ENCODE measurements at regions not wholly inside any gene's neighbourhood (a gene's known extent, or its start where the extent isn't known, plus 50 kb on each side); places are given as distances from the start of the nearest gene placed in this dataset.

- Histone ChIP-seq H3K4me2 (ENCODE audit: insufficient read depth, low read length, poor library complexity, severe bottlenecking) (no peak overlapping the region), H2BK5ac (ENCODE audit: low read length) (no peak overlapping the region), H3K36me3 (replicated peaks in 1 of 2; ENCODE audit: control insufficient read depth in 2 of 2, insufficient read depth in 2 of 2, low read length in 2 of 2) (no peaks in the 10 kb centered on the region), H2BK12ac (ENCODE audit: low read length) (no peak overlapping the region), H3K4ac (ENCODE audit: low read length) (no peak overlapping the region), H4K8ac (ENCODE audit: low read depth, low read length) (no peak overlapping the region), H2AK5ac (ENCODE audit: low read depth, low read length) (no peak overlapping the region), H2AFZ (ENCODE audit: low read length) (no peak overlapping the region), H2BK120ac (ENCODE audit: low read depth, low read length) (no peak overlapping the region), H3K18ac (ENCODE audit: low read length) (no peak overlapping the region), H3K23ac (ENCODE audit: low read depth, low read length, poor library complexity) (no peak overlapping the region), H3K9ac (ENCODE audit: low read depth, low read length, poor library complexity) (no peak overlapping the region), H3K4me1 (ENCODE audit: control insufficient read depth in 2 of 2, insufficient read depth in 1 of 2, low read depth in 1 of 2, low read length in 2 of 2) (no peaks in the 10 kb centered on the region), H3K4me3 (ENCODE audit: low read length in 2 of 2) (no peak overlapping the region), H3K14ac (ENCODE audit: low read length) (no peak overlapping the region), H4K91ac (ENCODE audit: low read depth, low read length, poor library complexity) (no peak overlapping the region), H3K27me3 (ENCODE audit: control insufficient read depth in 3 of 3, insufficient read depth in 3 of 3, low read depth in 1 of 3, low read length in 3 of 3) (no peaks in the 10 kb centered on the region), H2BK15ac (ENCODE audit: low read length) (no peak overlapping the region), H3K79me1 (ENCODE audit: low read depth, low read length) (peaks cover 1% of the 10 kb centered on the region), H3K9me3 (replicated peaks in 1 of 2; ENCODE audit: control insufficient read depth in 2 of 2, insufficient read depth in 1 of 2, low read depth in 1 of 2, low read length in 2 of 2) (peaks cover 0 to 3% of the 10 kb centered on the region in 2 donors), H3K27ac (replicated peaks; ENCODE audit: low read length) (no peak overlapping the region)
- DNase-seq (ENCODE audit: low spot score) = no peak
- no CpG with 5 or more reads among the region's 1 CpG for WGBS, 2 donors (ENCODE audit: extremely low coverage in 2 of 2, insufficient read length in 2 of 2, insufficient replicate concordance in 1 of 2)
These were observed 653.2 kb downstream of the DCDC2C start for GRCh38 chr2:4356541-4356940.

GRCh38 chr2:4357121-4357520, 653.7 kb downstream of the DCDC2C start:
- H4K91ac ChIP-seq (ENCODE audit: low read depth, low read length, poor library complexity) = no peak overlapping the region
- no peak overlapping the region for H3K4me3 ChIP-seq (ENCODE audit: low read length in 2 of 2)
- H3K36me3 ChIP-seq (replicated peaks in 1 of 2; ENCODE audit: control insufficient read depth in 2 of 2, insufficient read depth in 2 of 2, low read length in 2 of 2) = no peaks in the 10 kb centered on the region
- H2BK15ac ChIP-seq (ENCODE audit: low read length) = no peak overlapping the region
- peaks cover 0 to 3% of the 10 kb centered on the region in 2 donors for H3K9me3 ChIP-seq (replicated peaks in 1 of 2; ENCODE audit: control insufficient read depth in 2 of 2, insufficient read depth in 1 of 2, low read depth in 1 of 2, low read length in 2 of 2)
- H2BK12ac ChIP-seq (ENCODE audit: low read length) = no peak overlapping the region
- no CpG with 5 or more reads among the region's 8 CpGs for WGBS, 2 donors (ENCODE audit: extremely low coverage in 2 of 2, insufficient read length in 2 of 2, insufficient replicate concordance in 1 of 2)
- H3K79me1 ChIP-seq (ENCODE audit: low read depth, low read length) = peaks cover 1% of the 10 kb centered on the region
- H2BK120ac ChIP-seq (ENCODE audit: low read depth, low read length) = no peak overlapping the region
- H3K4me2 ChIP-seq (ENCODE audit: insufficient read depth, low read length, poor library complexity, severe bottlenecking) = no peak overlapping the region
- no peak overlapping the region for H3K4ac ChIP-seq (ENCODE audit: low read length)
- H3K18ac ChIP-seq (ENCODE audit: low read length) = no peak overlapping the region
- no peak overlapping the region for H2BK5ac ChIP-seq (ENCODE audit: low read length)
- H3K27me3 ChIP-seq (ENCODE audit: control insufficient read depth in 3 of 3, insufficient read depth in 3 of 3, low read depth in 1 of 3, low read length in 3 of 3) = no peaks in the 10 kb centered on the region
- no peak overlapping the region for H3K27ac ChIP-seq (replicated peaks; ENCODE audit: low read length)
- H3K14ac ChIP-seq (ENCODE audit: low read length) = no peak overlapping the region
- H4K8ac ChIP-seq (ENCODE audit: low read depth, low read length) = no peak overlapping the region
- no peaks in the 10 kb centered on the region for H3K4me1 ChIP-seq (ENCODE audit: control insufficient read depth in 2 of 2, insufficient read depth in 1 of 2, low read depth in 1 of 2, low read length in 2 of 2)
- H3K9ac ChIP-seq (ENCODE audit: low read depth, low read length, poor library complexity) = no peak overlapping the region
- H2AK5ac ChIP-seq (ENCODE audit: low read depth, low read length) = no peak overlapping the region
- no peak for DNase-seq (ENCODE audit: low spot score)
- H3K23ac ChIP-seq (ENCODE audit: low read depth, low read length, poor library complexity) = no peak overlapping the region
- no peak overlapping the region for H2AFZ ChIP-seq (ENCODE audit: low read length)

- no peak overlapping the region for H3K23ac ChIP-seq (ENCODE audit: low read depth, low read length, poor library complexity)
- no peak overlapping the region for H3K14ac ChIP-seq (ENCODE audit: low read length)
- H2AK5ac ChIP-seq (ENCODE audit: low read depth, low read length) = no peak overlapping the region
- no peak overlapping the region for H2AFZ ChIP-seq (ENCODE audit: low read length)
- no peaks in the 10 kb centered on the region for H3K27me3 ChIP-seq (ENCODE audit: control insufficient read depth in 3 of 3, insufficient read depth in 3 of 3, low read depth in 1 of 3, low read length in 3 of 3)
- H3K27ac ChIP-seq (replicated peaks; ENCODE audit: low read length) = no peak overlapping the region
- H3K18ac ChIP-seq (ENCODE audit: low read length) = no peak overlapping the region
- peaks cover 0 to 3% of the 10 kb centered on the region in 2 donors for H3K9me3 ChIP-seq (replicated peaks in 1 of 2; ENCODE audit: control insufficient read depth in 2 of 2, insufficient read depth in 1 of 2, low read depth in 1 of 2, low read length in 2 of 2)
- H3K79me1 ChIP-seq (ENCODE audit: low read depth, low read length) = peaks cover 1% of the 10 kb centered on the region
- no peak overlapping the region for H3K9ac ChIP-seq (ENCODE audit: low read depth, low read length, poor library complexity)
- H4K91ac ChIP-seq (ENCODE audit: low read depth, low read length, poor library complexity) = no peak overlapping the region
- H4K8ac ChIP-seq (ENCODE audit: low read depth, low read length) = no peak overlapping the region
- no peak overlapping the region for H3K4me2 ChIP-seq (ENCODE audit: insufficient read depth, low read length, poor library complexity, severe bottlenecking)
- H2BK5ac ChIP-seq (ENCODE audit: low read length) = no peak overlapping the region
- no CpG with 5 or more reads among the region's 5 CpGs for WGBS, 2 donors (ENCODE audit: extremely low coverage in 2 of 2, insufficient read length in 2 of 2, insufficient replicate concordance in 1 of 2)
- no peak for DNase-seq (ENCODE audit: low spot score)
- H3K4me1 ChIP-seq (ENCODE audit: control insufficient read depth in 2 of 2, insufficient read depth in 1 of 2, low read depth in 1 of 2, low read length in 2 of 2) = no peaks in the 10 kb centered on the region
- H3K4ac ChIP-seq (ENCODE audit: low read length) = no peak overlapping the region
- no peak overlapping the region for H2BK12ac ChIP-seq (ENCODE audit: low read length)
- no peaks in the 10 kb centered on the region for H3K36me3 ChIP-seq (replicated peaks in 1 of 2; ENCODE audit: control insufficient read depth in 2 of 2, insufficient read depth in 2 of 2, low read length in 2 of 2)
- no peak overlapping the region for H3K4me3 ChIP-seq (ENCODE audit: low read length in 2 of 2)
- no peak overlapping the region for H2BK120ac ChIP-seq (ENCODE audit: low read depth, low read length)
- no peak overlapping the region for H2BK15ac ChIP-seq (ENCODE audit: low read length)
These were observed 655.5 kb downstream of the DCDC2C start for GRCh38 chr2:4358837-4359236.

- DNase-seq (ENCODE audit: low spot score) = no peak
- Histone ChIP-seq H3K18ac (ENCODE audit: low read length) (peak overlapping the region; percentile 6), H3K14ac (ENCODE audit: low read length) (no peak overlapping the region)
These were observed 665.5 kb downstream of the DCDC2C start for GRCh38 chr2:4368907-4369306.

More at GRCh38 chr2:4368907-4369306, 665.5 kb downstream of the DCDC2C start:
- no peaks in the 10 kb centered on the region for H3K79me1 ChIP-seq (ENCODE audit: low read depth, low read length)
- H2BK12ac ChIP-seq (ENCODE audit: low read length) = no peak overlapping the region
- H3K4me1 ChIP-seq (ENCODE audit: control insufficient read depth in 2 of 2, insufficient read depth in 1 of 2, low read depth in 1 of 2, low read length in 2 of 2) = no peaks in the 10 kb centered on the region
- no peak overlapping the region for H3K4me3 ChIP-seq (ENCODE audit: low read length in 2 of 2)
- no peak overlapping the region for H3K23ac ChIP-seq (ENCODE audit: low read depth, low read length, poor library complexity)
- no peak overlapping the region for H2BK5ac ChIP-seq (ENCODE audit: low read length)
- no peaks in the 10 kb centered on the region for H3K27me3 ChIP-seq (ENCODE audit: control insufficient read depth in 3 of 3, insufficient read depth in 3 of 3, low read depth in 1 of 3, low read length in 3 of 3)
- no peak overlapping the region for H3K4me2 ChIP-seq (ENCODE audit: insufficient read depth, low read length, poor library complexity, severe bottlenecking)
- H3K4ac ChIP-seq (ENCODE audit: low read length) = no peak overlapping the region
- peak overlapping the region; percentile 11 for H4K91ac ChIP-seq (ENCODE audit: low read depth, low read length, poor library complexity)
- peaks cover 0 to 2% of the 10 kb centered on the region in 2 donors for H3K36me3 ChIP-seq (replicated peaks in 1 of 2; ENCODE audit: control insufficient read depth in 2 of 2, insufficient read depth in 2 of 2, low read length in 2 of 2)
- no peak overlapping the region for H4K8ac ChIP-seq (ENCODE audit: low read depth, low read length)
- WGBS, 2 donors (ENCODE audit: extremely low coverage in 2 of 2, insufficient read length in 2 of 2, insufficient replicate concordance in 1 of 2) = no CpG with 5 or more reads among the region's 4 CpGs
- no peak overlapping the region for H3K27ac ChIP-seq (replicated peaks; ENCODE audit: low read length)
- H2BK15ac ChIP-seq (ENCODE audit: low read length) = no peak overlapping the region
- H2AFZ ChIP-seq (ENCODE audit: low read length) = no peak overlapping the region
- H2AK5ac ChIP-seq (ENCODE audit: low read depth, low read length) = no peak overlapping the region
- H3K9ac ChIP-seq (ENCODE audit: low read depth, low read length, poor library complexity) = no peak overlapping the region
- no peak overlapping the region for H2BK120ac ChIP-seq (ENCODE audit: low read depth, low read length)
- peaks cover 0 to 11% of the 10 kb centered on the region in 2 donors for H3K9me3 ChIP-seq (replicated peaks in 1 of 2; ENCODE audit: control insufficient read depth in 2 of 2, insufficient read depth in 1 of 2, low read depth in 1 of 2, low read length in 2 of 2)
